ENCODE measurements at regions not wholly inside any gene's neighbourhood (a gene's known extent, or its start where the extent isn't known, plus 50 kb on each side); places are given as distances from the start of the nearest gene placed in this dataset.

GRCh38 chr12:5260591-5261086 lies 171.3 kb upstream of the NTF3 start:
- H3K36me3 ChIP-seq (ENCODE audit: control insufficient read depth, insufficient read depth, low read length), result no peaks in the 10 kb centered on the region
- no peaks in the 10 kb centered on the region for H3K9me3 ChIP-seq (ENCODE audit: control insufficient read depth, low read length)
- WGBS, 2 experiments (ENCODE audit: insufficient coverage in 2 of 2), result 89 to 100% methylated on average over 1 of the region's 1 CpG
- no peak overlapping the region for H3K4me3 ChIP-seq (ENCODE audit: extremely low read depth, insufficient read depth, low read length, poor library complexity, severe bottlenecking)
- no peaks in the 10 kb centered on the region for H3K4me1 ChIP-seq (ENCODE audit: control insufficient read depth, insufficient read depth, low read length, poor library complexity, severe bottlenecking)
- H3K27ac ChIP-seq (ENCODE audit: low read depth, low read length, severe bottlenecking), result no peak overlapping the region

DNA sequence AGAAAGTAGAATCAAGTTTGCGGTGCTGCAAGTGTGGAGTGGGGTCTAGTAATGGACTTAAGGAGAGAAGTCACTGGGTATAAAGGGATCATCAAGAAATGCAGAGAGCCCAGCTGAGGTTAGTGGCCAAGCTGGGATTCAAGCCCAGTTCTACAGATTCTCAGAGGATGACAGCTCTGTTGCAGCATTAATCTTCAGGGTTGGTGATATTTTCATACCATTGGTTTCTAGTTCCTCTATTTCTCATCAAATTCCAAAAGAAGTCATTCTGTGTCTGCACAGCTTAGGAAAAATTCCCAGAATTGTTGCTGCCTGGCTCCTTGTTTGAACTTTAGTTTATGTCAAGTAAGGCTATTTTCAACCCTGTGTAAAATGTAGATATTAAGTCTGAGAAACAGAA lies 169.5 kb upstream of the NTF3 start:
- no peaks in the 10 kb centered on the region for H3K36me3 ChIP-seq (ENCODE audit: control insufficient read depth, insufficient read depth, low read length)
- no peak overlapping the region for H3K4me3 ChIP-seq (ENCODE audit: extremely low read depth, insufficient read depth, low read length, poor library complexity, severe bottlenecking)
- 91 to 94% methylated on average over 1 of the region's 1 CpG for WGBS, 2 experiments (ENCODE audit: insufficient coverage in 2 of 2)
- H3K27ac ChIP-seq (ENCODE audit: low read depth, low read length, severe bottlenecking), result no peak overlapping the region
- H3K9me3 ChIP-seq (ENCODE audit: control insufficient read depth, low read length), result no peaks in the 10 kb centered on the region
- H3K4me1 ChIP-seq (ENCODE audit: control insufficient read depth, insufficient read depth, low read length, poor library complexity, severe bottlenecking), result no peaks in the 10 kb centered on the region

DNA sequence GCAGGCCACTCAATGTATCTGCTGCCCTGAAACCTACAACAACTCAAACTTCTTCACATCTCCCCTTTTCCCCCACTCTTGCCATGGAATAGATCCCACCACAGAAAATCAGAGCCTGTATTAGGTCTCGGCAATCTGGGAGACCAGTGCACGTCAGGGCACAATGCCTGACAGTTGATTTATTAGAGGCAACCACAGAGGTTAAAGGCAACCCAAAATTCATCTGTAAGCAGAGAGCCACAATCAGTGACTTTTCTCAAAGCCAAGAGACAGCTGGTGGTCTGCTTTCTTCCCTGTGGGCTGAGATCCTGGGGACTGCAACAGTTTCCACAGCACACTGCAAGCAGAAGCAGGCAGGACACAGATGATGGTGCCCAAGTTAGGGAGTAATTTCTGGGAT lies 169.0 kb upstream of the NTF3 start:
- no peak overlapping the region for H3K27ac ChIP-seq (ENCODE audit: low read depth, low read length, severe bottlenecking)
- no peaks in the 10 kb centered on the region for H3K9me3 ChIP-seq (ENCODE audit: control insufficient read depth, low read length)
- H3K36me3 ChIP-seq (ENCODE audit: control insufficient read depth, insufficient read depth, low read length), result no peaks in the 10 kb centered on the region
- no peak overlapping the region for H3K4me3 ChIP-seq (ENCODE audit: extremely low read depth, insufficient read depth, low read length, poor library complexity, severe bottlenecking)
- 82 to 94% methylated on average over 2 of the region's 2 CpGs for WGBS, 2 experiments (ENCODE audit: insufficient coverage in 2 of 2)
- H3K4me1 ChIP-seq (ENCODE audit: control insufficient read depth, insufficient read depth, low read length, poor library complexity, severe bottlenecking), result no peaks in the 10 kb centered on the region

DNA sequence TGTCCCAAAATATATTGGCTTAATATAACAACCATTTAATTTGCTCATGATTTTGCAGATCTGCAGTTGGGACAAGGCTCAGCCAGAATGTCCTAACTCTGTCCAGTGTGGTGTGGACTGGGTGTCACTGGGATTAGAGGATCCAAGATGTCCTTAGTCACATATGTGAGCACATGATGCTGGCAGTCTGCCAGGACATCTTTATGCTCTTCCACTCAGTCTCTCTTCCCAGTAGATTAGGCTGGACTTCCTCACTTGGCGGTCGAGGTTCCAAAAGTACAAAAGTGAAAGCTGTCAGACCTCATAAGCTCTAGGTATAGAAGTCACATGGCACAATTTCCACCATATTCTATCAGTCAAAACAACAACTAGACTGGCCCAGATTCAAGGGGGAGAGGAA lies 167.9 kb upstream of the NTF3 start:
- WGBS, 2 experiments (ENCODE audit: insufficient coverage in 2 of 2), result 92% methylated on average over 2 of the region's 2 CpGs; no CpG with 5 or more reads in 1 of the 2 experiments
- Histone ChIP-seq H3K4me1 (ENCODE audit: control insufficient read depth, insufficient read depth, low read length, poor library complexity, severe bottlenecking) (no peaks in the 10 kb centered on the region), H3K4me3 (ENCODE audit: extremely low read depth, insufficient read depth, low read length, poor library complexity, severe bottlenecking) (no peak overlapping the region)

DNA sequence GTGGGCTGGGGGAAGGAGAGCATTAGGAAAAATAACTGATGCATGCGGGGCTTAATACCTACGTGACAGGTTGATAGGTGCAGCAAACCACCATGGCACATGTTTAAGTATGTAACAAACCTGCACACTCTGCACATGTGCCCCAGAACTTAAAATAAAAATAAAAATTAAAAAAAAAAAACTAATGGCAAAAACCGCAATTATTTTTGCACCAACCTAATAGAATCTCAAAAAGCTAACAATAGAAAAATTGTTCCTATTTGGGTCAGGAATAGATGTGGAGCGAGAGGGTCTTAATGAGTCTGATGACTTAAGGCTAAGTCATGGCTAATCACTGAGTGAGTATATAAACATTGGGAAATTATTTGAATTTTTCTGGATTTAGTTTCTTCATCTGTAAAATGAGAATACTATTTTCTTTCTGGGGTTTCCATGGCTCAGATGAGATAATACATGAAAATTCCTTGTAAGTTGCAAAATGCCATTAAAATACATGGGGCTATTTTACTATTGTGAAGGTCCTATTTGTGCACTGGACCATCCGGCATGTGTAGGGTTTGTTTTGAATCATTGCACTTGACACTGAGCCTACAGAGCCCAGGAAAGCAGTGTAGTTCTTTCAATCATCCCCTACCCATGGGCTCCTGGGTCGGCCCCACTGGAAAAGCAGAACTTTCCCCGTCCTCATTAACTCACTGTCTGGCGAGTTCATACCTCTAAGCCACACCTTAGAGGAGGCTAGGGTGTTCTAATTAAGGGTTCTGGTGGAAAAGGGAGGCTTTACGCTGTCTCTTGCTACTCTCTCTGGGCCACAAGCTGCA lies 164.1 kb upstream of the NTF3 start:
- Histone ChIP-seq H3K36me3 (ENCODE audit: control insufficient read depth, insufficient read depth, low read length) (no peaks in the 10 kb centered on the region), H3K27ac (ENCODE audit: low read depth, low read length, severe bottlenecking) (no peak overlapping the region), H3K4me3 (ENCODE audit: extremely low read depth, insufficient read depth, low read length, poor library complexity, severe bottlenecking) (no peak overlapping the region), H3K4me1 (ENCODE audit: control insufficient read depth, insufficient read depth, low read length, poor library complexity, severe bottlenecking) (no peaks in the 10 kb centered on the region), H3K9me3 (ENCODE audit: control insufficient read depth, low read length) (no peaks in the 10 kb centered on the region)
- 93 to 100% methylated on average over 1 to 3 of the region's 9 CpGs for WGBS, 2 experiments (ENCODE audit: insufficient coverage in 2 of 2)

More for the DNA sequence above, 167.9 kb upstream of the NTF3 start:
- Histone ChIP-seq H3K36me3 (ENCODE audit: control insufficient read depth, insufficient read depth, low read length) (no peaks in the 10 kb centered on the region), H3K27ac (ENCODE audit: low read depth, low read length, severe bottlenecking) (no peak overlapping the region), H3K9me3 (ENCODE audit: control insufficient read depth, low read length) (no peaks in the 10 kb centered on the region)

DNA sequence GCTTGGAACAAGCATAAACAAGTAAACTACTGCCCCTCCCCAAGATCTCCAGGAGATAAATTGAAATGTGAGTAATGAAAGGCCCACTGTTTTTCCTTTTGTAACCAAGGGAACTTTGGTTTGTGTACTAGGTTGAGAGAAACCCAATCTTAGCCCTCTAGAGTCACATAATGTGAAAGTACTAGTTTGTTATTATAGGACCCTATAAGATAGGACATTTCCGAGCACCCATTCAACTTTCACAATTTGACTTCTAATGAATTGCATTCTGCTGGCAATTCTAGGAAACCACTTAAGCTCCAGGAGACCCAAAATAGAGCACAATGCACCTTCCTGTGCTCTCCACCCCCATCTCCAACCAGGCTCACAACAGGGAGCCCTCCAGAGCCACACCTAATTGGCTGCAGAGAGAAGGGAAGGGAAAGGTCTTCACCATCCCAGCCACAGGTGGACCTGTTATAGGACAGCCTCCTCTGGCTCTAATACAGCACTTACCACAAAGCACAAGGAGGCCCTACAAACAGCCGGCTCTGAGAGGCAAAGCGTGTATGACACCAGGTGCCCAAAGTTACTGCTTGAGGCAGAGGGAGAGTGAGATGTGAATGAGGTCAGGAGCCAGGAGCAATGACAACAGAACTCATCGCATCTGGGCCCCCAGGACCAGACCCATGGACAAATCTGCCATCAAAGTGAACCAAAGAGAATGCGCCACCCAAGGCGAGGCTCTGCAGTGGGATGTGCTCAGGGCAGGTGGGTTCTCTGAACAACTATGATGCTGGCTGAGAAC lies 163.3 kb upstream of the NTF3 start:
- H3K27ac ChIP-seq (ENCODE audit: low read depth, low read length, severe bottlenecking), result peak overlapping the region; percentile 43
- H3K4me1 ChIP-seq (ENCODE audit: control insufficient read depth, insufficient read depth, low read length, poor library complexity, severe bottlenecking), result no peaks in the 10 kb centered on the region
- no peaks in the 10 kb centered on the region for H3K9me3 ChIP-seq (ENCODE audit: control insufficient read depth, low read length)
- H3K4me3 ChIP-seq (ENCODE audit: extremely low read depth, insufficient read depth, low read length, poor library complexity, severe bottlenecking), result no peak overlapping the region
- WGBS, 2 experiments (ENCODE audit: insufficient coverage in 2 of 2), result 95 to 98% methylated on average over 4 to 5 of the region's 6 CpGs
- no peaks in the 10 kb centered on the region for H3K36me3 ChIP-seq (ENCODE audit: control insufficient read depth, insufficient read depth, low read length)

- WGBS, 2 experiments (ENCODE audit: insufficient coverage in 2 of 2), result 94 to 95% methylated on average over 2 of the region's 3 CpGs
- no peaks in the 10 kb centered on the region for H3K36me3 ChIP-seq (ENCODE audit: control insufficient read depth, insufficient read depth, low read length)
Measured at GRCh38 chr12:5269846-5270245, 162.1 kb upstream of the NTF3 start.

GRCh38 chr12:5272018-5272785 lies 159.7 kb upstream of the NTF3 start:
- no peaks in the 10 kb centered on the region for H3K9me3 ChIP-seq (ENCODE audit: control insufficient read depth, low read length)
- H3K36me3 ChIP-seq (ENCODE audit: control insufficient read depth, insufficient read depth, low read length), result no peaks in the 10 kb centered on the region
- no peak overlapping the region for H3K4me3 ChIP-seq (ENCODE audit: extremely low read depth, insufficient read depth, low read length, poor library complexity, severe bottlenecking)
- no peaks in the 10 kb centered on the region for H3K4me1 ChIP-seq (ENCODE audit: control insufficient read depth, insufficient read depth, low read length, poor library complexity, severe bottlenecking)
- 91 to 95% methylated on average over 5 of the region's 6 CpGs for WGBS, 2 experiments (ENCODE audit: insufficient coverage in 2 of 2)
- H3K27ac ChIP-seq (ENCODE audit: low read depth, low read length, severe bottlenecking), result no peak overlapping the region

More at GRCh38 chr12:5269846-5270245, 162.1 kb upstream of the NTF3 start:
- H3K27ac ChIP-seq (ENCODE audit: low read depth, low read length, severe bottlenecking), result no peak overlapping the region
- no peak overlapping the region for H3K4me3 ChIP-seq (ENCODE audit: extremely low read depth, insufficient read depth, low read length, poor library complexity, severe bottlenecking)
- no peaks in the 10 kb centered on the region for H3K9me3 ChIP-seq (ENCODE audit: control insufficient read depth, low read length)
- H3K4me1 ChIP-seq (ENCODE audit: control insufficient read depth, insufficient read depth, low read length, poor library complexity, severe bottlenecking), result no peaks in the 10 kb centered on the region

DNA sequence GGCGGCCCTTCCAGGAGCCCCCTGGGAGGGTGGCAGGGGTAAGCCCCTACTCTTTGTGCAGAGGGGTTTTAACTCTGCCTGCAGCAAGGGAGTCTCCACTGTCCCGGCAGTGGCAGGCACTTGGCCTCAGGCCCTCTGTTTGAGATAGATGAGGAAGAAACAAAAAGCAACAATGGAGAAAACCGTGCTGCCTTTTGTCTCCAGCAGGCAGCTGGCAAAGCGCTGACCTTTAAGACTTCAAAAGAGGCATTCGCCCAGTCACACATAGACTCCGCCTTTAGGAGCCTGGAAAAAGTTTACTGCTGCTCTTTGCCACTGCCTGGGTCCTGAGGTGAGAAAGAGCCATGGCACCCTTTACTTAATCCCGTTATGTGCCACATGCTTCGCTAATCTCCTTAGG lies 158.2 kb upstream of the NTF3 start:
- 72 to 82% methylated on average over 7 of the region's 8 CpGs for WGBS, 2 experiments (ENCODE audit: insufficient coverage in 2 of 2)
- Histone ChIP-seq H3K4me3 (ENCODE audit: extremely low read depth, insufficient read depth, low read length, poor library complexity, severe bottlenecking) (no peak overlapping the region), H3K36me3 (ENCODE audit: control insufficient read depth, insufficient read depth, low read length) (no peaks in the 10 kb centered on the region), H3K9me3 (ENCODE audit: control insufficient read depth, low read length) (no peaks in the 10 kb centered on the region), H3K4me1 (ENCODE audit: control insufficient read depth, insufficient read depth, low read length, poor library complexity, severe bottlenecking) (no peaks in the 10 kb centered on the region), H3K27ac (ENCODE audit: low read depth, low read length, severe bottlenecking) (no peak overlapping the region)

GRCh38 chr12:5276327-5276880 lies 155.5 kb upstream of the NTF3 start:
- 43 to 93% methylated on average over 1 to 2 of the region's 4 CpGs for WGBS, 2 experiments (ENCODE audit: insufficient coverage in 2 of 2)

More at GRCh38 chr12:5276327-5276880, 155.5 kb upstream of the NTF3 start:
- Histone ChIP-seq H3K9me3 (ENCODE audit: control insufficient read depth, low read length) (no peaks in the 10 kb centered on the region), H3K4me3 (ENCODE audit: extremely low read depth, insufficient read depth, low read length, poor library complexity, severe bottlenecking) (no peak overlapping the region), H3K27ac (ENCODE audit: low read depth, low read length, severe bottlenecking) (no peak overlapping the region), H3K4me1 (ENCODE audit: control insufficient read depth, insufficient read depth, low read length, poor library complexity, severe bottlenecking) (no peaks in the 10 kb centered on the region), H3K36me3 (ENCODE audit: control insufficient read depth, insufficient read depth, low read length) (no peaks in the 10 kb centered on the region)

All from mesodermal cell (in vitro differentiated cells).